GM21576 (cell line): ENCODE measurements at regions not wholly inside any gene's neighbourhood (a gene's known extent, or its start where the extent isn't known, plus 50 kb on each side); places are given as distances from the start of the nearest gene placed in this dataset.
"Not testable (repeated sequence)": the region's sequence is repeated elsewhere in the genome, so short reads cannot be mapped to it uniquely, and the experiment has no call there.

Experiments
- ATAC-seq: cut with Tn5 transposase; IDR thresholded peaks from one replicate; pipeline ENCODE4 v1.9.1; 2021; ENCODE audit warnings: mild to moderate bottlenecking, moderate library complexity; ENCODE audit not compliant: unreplicated experiment

GRCh38 chr1:96559707-96560596 is 161.6 kb upstream of the PTBP2 start:
- no peak for ATAC-seq

- ATAC-seq = no peak
Measured at GRCh38 chr1:96562094-96562493, 159.5 kb upstream of the PTBP2 start.

- ATAC-seq = not testable (repeated sequence)
Measured at GRCh38 chr1:96564401-96564800, 157.2 kb upstream of the PTBP2 start.

- ATAC-seq = no peak
Measured at GRCh38 chr1:96565546-96565945, 156.0 kb upstream of the PTBP2 start.

GRCh38 chr1:96568639-96569038 is 152.9 kb upstream of the PTBP2 start:
- no peak for ATAC-seq

- no peak for ATAC-seq
Measured at GRCh38 chr1:96569288-96569687, 152.3 kb upstream of the PTBP2 start.

- ATAC-seq = no peak
Measured at GRCh38 chr1:96579636-96580035, 141.9 kb upstream of the PTBP2 start.

- no peak for ATAC-seq
Measured at GRCh38 chr1:96580920-96581319, 140.7 kb upstream of the PTBP2 start.

- no peak for ATAC-seq
Measured at GRCh38 chr1:96581772-96582171, 139.8 kb upstream of the PTBP2 start.

- ATAC-seq = no peak
Measured at GRCh38 chr1:96583903-96584302, 137.7 kb upstream of the PTBP2 start.

- ATAC-seq = no peak
Measured at GRCh38 chr1:96587222-96587621, 134.4 kb upstream of the PTBP2 start.

- no peak for ATAC-seq
Measured at GRCh38 chr1:96588416-96588995, 133.1 kb upstream of the PTBP2 start.

GRCh38 chr1:96595530-96595929 is 126.1 kb upstream of the PTBP2 start:
- not testable (repeated sequence) for ATAC-seq

- ATAC-seq = peak; percentile 76
Measured at GRCh38 chr1:96596226-96596922, 125.2 kb upstream of the PTBP2 start.

GRCh38 chr1:96597218-96597617 is 124.4 kb upstream of the PTBP2 start:
- no peak for ATAC-seq

- no peak for ATAC-seq
Measured at GRCh38 chr1:96598416-96599168, 123.0 kb upstream of the PTBP2 start.

- ATAC-seq = not testable (repeated sequence)
Measured at GRCh38 chr1:96604620-96605019, 117.0 kb upstream of the PTBP2 start.

- ATAC-seq = not testable (repeated sequence)
Measured at GRCh38 chr1:96617375-96617774, 104.2 kb upstream of the PTBP2 start.

GRCh38 chr1:96632045-96632664 is 89.4 kb upstream of the PTBP2 start:
- ATAC-seq = no peak

GRCh38 chr1:96633695-96634094 is 87.9 kb upstream of the PTBP2 start:
- no peak for ATAC-seq

GRCh38 chr1:96634883-96635282 is 86.7 kb upstream of the PTBP2 start:
- no peak for ATAC-seq
